PC-9 (cell line): ENCODE measurements at regions not wholly inside any gene's neighbourhood (a gene's known extent, or its start where the extent isn't known, plus 50 kb on each side); places are given as distances from the start of the nearest gene placed in this dataset.

Source experiments
- EZH2 ChIP-seq: fragments of 200-600 bp; sonication (generic); IDR thresholded peaks from 2 replicates; pipeline ENCODE4 v1.8.0; 2017; ENCODE audit warnings: antibody characterized with exemption, low read depth
- TF ChIP-seq, protein P1 (sequence below): fragments of 200-600 bp; sonication (generic); conservative IDR thresholded peaks from 2 replicates; pipeline ENCODE4 v1.6.1; 2017; ENCODE audit warnings: mixed run types, antibody characterized with exemption, mild to moderate bottlenecking, moderate library complexity

DNA sequence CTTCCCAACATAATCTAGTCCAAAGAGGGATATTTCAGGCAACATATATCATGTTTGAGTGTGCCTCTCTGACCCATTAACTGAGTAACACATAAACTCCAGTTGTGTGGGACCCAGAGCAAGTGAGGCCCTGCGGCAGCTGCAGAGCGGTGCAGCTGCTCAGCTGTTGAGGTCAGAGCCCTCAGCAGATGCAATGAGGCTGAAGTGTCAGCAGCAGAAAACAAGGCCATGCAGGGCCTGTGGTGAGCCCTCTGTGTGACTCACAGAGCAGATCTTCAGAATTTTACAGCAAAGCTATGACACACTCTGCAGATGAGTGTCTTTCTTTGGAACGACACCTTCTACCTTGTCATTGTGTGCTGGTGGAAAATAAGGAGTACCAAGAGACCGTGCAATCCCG is 168.5 kb downstream of the CBLN2 start:
- TF ChIP-seq, protein P1, sequence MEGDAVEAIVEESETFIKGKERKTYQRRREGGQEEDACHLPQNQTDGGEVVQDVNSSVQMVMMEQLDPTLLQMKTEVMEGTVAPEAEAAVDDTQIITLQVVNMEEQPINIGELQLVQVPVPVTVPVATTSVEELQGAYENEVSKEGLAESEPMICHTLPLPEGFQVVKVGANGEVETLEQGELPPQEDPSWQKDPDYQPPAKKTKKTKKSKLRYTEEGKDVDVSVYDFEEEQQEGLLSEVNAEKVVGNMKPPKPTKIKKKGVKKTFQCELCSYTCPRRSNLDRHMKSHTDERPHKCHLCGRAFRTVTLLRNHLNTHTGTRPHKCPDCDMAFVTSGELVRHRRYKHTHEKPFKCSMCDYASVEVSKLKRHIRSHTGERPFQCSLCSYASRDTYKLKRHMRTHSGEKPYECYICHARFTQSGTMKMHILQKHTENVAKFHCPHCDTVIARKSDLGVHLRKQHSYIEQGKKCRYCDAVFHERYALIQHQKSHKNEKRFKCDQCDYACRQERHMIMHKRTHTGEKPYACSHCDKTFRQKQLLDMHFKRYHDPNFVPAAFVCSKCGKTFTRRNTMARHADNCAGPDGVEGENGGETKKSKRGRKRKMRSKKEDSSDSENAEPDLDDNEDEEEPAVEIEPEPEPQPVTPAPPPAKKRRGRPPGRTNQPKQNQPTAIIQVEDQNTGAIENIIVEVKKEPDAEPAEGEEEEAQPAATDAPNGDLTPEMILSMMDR, result no peak
- no peak for TF ChIP-seq EZH2
